ENCODE measurements at regions not wholly inside any gene's neighbourhood (a gene's known extent, or its start where the extent isn't known, plus 50 kb on each side); places are given as distances from the start of the nearest gene placed in this dataset.

GRCh38 chr12:104856531-104856930 is 101.6 kb downstream of the SLC41A2 start:
- no peak for DNase-seq

DNA sequence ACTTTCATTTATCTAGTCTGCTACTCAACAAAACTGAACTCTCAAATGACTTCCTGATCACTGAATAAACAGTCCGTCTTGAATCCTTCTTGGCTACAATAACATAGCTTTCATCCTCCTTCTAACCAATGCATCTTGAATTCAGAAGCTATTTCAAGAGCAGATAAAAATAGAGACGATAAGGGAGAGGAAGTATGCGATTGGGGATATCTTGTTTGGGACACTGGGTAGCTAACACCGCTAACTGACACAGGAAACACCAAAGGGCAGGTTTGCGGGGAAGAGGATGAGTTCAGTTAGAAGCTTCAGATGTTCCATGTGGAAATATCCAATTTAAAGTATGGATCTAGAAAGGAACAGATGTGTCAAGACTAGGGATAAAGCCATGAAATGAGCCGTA is 102.5 kb downstream of the SLC41A2 start:
- no peak for DNase-seq

DNA sequence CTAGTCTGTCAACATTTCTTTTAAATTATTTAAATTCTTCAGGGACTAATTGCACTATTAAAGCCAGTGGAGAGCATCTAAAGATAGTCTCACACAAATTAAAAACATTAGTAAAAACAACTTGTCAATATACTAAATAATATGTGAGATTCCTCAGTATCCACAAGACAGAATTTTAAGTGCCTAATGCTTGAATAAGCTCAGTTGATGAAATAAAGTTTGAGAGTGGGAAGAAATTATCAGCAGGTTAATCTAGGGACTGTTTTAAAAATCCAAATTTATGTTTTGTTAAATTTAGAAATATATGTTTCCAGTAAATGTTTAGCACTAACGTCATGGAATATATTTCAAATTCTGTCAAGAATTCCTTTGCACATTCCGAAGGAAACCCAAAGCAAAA is 105.2 kb downstream of the SLC41A2 start:
- no peak for DNase-seq

DNA sequence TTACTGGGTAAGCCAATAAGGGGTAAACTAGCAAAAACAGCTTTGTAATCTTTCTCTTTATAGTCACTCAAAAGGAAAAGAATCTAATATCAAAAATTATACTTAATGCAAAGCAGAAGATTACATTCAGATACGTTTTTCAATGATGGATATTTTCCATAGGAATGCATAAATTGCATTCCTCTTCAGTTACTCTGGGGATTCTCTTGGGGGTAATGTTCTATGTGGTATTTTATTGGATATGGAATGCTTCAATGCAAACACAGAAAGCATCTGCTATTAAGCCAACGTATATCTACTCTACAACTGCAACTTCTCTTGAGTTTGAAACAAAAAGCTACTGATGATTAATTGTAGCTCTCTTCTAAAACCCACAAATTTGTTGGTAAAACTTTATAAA is 106.0 kb downstream of the SLC41A2 start:
- no peak for DNase-seq

GRCh38 chr12:104850781-104851180 is 107.3 kb downstream of the SLC41A2 start:
- no peak for DNase-seq

GRCh38 chr12:104846056-104846767 is 111.9 kb downstream of the SLC41A2 start:
- no peak for DNase-seq

DNA sequence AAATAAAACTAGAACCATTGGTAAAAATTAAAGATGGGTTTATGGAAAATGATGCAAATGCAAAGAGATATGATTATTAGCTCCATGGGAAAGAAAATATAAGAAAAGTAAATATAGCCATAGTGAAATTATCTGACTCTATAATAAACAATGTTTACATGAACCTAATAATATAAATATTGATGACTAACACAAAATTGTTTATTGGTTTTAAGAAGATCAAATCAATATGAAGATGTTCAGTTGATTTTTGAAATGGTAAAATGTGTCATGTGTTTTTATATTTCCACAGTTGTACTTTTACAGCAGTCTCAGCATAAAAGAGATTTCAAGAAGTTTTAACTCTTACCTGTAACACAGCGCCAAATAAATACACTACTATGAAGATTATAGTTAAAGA is 114.0 kb downstream of the SLC41A2 start:
- DNase-seq: no peak

GRCh38 chr12:104840262-104840661 is 117.8 kb downstream of the SLC41A2 start:
- DNase-seq: no peak

DNA sequence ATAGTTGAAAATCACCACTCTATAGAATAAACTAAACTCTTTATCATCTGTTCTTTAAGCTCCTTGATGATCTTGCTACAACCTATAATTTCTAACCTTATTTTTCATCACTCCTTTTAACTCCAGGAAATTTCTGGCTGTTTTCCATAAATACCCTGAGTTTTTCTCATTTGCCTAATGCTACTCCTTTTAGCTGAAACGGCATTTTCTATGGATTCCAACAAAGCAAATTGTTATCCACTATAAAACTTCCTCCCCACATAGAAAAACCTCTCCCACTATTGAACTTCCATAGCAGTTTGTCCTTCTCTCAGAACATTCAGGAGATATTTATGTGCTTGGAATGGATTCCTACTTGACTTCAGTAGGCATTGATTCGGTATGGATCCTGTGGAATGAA is 122.8 kb downstream of the SLC41A2 start:
- no peak for DNase-seq

DNA sequence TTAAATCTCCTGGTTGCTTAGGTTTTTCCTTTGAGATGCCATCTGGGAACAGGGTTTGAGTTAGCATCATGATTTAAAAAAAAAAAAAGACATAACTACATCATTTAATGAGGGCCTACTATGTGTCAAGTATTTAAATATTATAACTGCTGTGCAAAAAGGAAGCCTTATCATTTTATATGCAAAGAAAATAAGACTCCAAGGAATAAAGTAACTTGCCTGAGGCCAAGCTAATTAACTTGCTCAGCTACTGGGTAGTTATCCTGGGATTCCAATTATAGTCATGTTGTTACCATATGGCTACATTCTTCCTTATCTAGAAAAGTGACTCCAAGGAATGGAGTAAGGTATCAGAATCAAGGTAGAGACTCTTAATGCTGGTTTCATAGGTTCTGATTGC is 123.5 kb downstream of the SLC41A2 start:
- no peak for DNase-seq

DNA sequence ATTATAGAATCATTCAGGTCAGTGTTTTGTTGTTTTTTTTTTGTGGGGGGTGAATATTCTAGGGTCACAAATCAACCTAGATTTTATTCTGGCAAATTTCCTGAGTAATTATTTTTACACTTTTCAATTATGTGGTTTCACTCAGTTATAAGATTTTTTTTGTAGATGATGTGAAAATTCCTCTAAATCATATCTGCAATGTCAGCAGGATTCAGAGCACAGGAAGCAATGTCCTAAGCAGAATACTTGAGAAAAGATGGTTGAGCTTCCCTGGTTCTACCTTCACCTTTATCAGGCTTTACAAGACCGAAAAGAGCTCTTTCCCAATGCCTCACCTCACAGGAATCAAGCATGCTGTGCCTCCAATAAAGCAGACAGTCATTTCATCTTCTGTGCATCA is 124.3 kb downstream of the SLC41A2 start:
- no peak for DNase-seq

DNA sequence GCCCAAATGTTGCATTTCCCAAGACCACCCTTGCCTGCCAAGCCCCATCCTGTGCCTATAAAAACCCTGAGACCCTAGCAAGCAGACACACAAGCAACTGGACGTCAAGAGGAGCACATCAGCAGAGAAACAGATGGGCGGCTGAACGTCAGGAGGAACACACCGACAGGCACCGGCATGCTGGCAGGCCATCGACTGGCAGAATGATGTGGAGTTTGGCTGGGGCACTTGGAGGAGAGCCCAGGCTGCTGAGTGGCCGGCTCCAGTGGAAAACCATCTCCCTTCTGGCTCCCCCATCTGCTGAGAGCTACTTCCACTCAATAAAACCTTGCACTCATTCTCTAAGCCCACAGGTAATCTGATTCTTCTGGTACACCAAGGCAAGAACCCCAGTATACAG is 130.1 kb downstream of the SLC41A2 start:
- DNase-seq: no peak

GRCh38 chr12:104827587-104827986 is 130.5 kb downstream of the SLC41A2 start:
- DNase-seq: no peak

DNA sequence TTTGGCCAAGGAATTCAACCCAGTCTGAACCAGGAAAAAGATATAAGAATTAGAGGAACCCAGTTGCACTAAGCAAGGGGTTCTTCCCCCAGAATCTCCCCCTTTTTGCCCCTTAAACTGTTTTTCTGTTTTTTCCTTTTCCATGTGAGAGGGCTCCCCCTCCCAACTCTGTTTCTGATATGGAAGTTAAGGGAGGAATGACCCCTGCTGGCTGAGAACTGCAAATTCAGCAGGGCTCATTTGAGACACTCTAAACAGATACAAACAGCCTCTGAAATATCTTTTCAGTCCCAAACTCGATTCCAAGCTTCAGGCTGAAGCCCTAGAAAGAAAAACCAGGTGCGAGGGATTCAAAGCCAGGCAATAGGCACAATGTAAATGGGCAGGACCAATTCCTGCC is 132.7 kb downstream of the SLC41A2 start:
- no peak for DNase-seq

DNA sequence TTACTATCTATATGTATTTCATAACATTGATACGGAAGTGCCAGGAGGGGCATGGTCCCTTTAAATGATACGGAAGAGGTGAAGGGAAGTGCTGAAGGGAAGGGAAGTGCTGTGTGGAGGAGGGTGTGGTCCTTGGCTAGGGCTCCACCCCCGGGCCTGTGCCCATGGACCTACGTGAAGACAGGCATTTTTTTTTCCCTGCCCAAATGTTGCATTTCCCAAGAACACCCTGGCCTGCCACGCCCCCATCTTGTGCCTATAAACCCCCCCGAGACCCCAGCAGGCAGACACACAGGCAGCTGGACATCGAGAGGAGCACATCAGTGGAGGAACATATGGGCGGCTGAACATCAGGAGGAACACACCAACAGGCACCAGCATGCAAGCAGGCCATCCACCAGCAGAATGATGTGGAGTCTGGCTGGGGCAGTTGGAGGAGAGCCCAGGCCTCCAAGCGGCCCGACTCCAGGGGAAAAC is 134.1 kb downstream of the SLC41A2 start:
- DNase-seq: no peak

DNA sequence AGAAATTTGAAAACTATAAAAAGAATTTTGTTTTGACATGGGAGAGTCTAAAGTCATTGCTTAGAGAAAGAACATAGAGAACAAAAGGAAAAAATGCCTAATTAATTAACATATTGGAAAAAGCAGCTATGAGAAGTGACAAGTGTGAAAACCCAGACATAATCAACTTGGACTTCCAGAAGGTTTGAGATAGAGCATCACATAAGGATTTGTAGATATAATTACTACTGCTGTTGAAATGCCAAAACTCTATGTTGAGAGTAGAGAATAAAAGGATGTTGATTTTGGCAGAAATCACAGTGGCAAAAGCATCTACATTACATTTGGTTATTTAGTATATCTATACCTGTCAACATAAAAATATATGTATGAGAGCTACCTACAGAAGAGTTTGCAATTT is 135.1 kb downstream of the SLC41A2 start:
- no peak for DNase-seq

DNA sequence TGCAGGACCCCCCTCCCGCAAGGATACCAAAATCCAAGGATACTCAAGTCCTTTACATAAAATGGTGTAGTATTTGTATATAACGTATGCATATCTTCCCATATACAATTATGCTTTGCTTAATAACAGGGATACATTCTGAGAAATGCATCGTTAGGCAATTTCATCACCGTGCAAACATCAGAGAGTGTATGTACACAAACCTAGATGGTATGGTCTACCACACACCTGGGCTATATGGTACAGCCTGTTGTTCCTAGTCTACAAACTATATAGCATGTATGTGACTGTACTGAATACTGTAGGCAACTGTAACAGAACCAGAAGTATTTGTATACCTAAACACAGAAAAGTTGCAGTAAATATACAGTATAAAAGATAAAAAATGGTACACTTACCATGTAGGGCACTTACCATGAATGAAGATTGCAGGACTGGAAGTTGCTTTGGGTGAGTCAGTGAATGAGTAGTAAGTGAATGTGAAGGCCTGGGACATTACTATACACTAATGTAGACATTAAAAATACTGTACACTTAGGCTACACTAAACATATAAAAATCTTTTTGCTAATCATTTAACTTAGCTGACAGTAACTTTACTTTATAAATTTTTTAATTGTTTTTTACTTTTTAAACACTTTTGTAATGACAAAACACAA is 141.1 kb downstream of the SLC41A2 start:
- no peak for DNase-seq

DNA sequence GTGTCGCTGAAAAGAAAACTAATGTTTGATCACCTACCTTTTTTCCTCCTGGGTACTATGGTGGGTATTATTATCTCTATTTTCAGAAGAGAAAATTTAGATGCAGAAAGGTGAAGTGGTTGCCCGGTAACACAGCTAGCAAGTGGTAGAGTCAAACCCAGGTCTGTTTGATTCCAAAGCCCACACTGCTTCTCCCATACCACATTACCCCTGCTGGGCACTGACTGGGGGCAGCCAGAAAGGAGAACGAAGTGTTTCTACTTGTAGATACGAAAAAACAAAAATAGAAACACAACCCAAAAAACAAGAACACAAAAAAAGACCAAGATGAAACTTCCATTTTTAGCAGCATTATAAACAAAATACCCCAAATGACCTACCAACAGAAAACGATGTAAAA is 142.2 kb downstream of the SLC41A2 start:
- DNase-seq: no peak

DNA sequence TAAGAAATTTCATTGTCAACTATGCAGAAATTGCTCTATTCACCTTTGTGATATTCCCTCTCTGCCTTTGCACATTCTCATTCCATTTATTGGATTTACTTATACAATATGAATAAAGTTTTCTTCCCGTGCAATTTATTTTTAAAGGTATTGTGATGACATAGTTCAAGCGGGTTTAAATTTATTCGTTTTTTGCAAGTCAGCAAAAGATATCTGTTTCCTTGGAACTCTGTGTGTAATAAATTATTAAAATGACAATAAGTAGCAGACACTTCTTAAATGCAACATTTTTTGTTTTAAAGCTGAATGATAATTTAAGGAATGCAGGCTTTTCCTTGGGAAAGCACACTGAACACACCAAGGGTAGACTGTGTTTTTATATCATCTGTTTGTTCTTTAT is 143.1 kb downstream of the SLC41A2 start:
- no peak for DNase-seq

All from NCI-H2227 treated with DMSO at 0.1 percent for 48 hours (cell line).